H1 (cell line): ENCODE measurements at regions not wholly inside any gene's neighbourhood (a gene's known extent, or its start where the extent isn't known, plus 50 kb on each side); places are given as distances from the start of the nearest gene placed in this dataset.

Experiments
- CTCF ChIA-PET: fragments of 300-600 bp; sonication (Branson Sonifier 250); formaldehyde crosslinking; loops from one replicate; lab custom pipeline; 2021; ENCODE audit not compliant: partially characterized antibody; lab: Charles Lee
- POLR2A ChIA-PET: fragments of 300-600 bp; sonication (Branson Sonifier 250); formaldehyde crosslinking; loops from one replicate; lab custom pipeline; 2021; ENCODE audit warnings: inconsistent platforms; ENCODE audit not compliant: partially characterized antibody; lab: Charles Lee
- DNase-seq, 2 experiments: peaks; one replicate each; pipeline versions ENCODE4 v3.0.0 to v3.0.0-alpha.2; 2010 to 2022; ENCODE audit warnings: low spot score in 2 of 2, low read depth in 1 of 2, mixed read lengths in 1 of 2
- FAIRE-seq: peaks from 2 replicates; lab custom pipeline; 2011; peaks lifted over from hg19 to GRCh38; lab: Jason Lieb, UNC
- H2AFZ ChIP-seq: 2 replicates; pipeline ENCODE4 v1.8.1; 2012; ENCODE audit warnings: low read length, inconsistent platforms
- H2AK5ac ChIP-seq: 2 replicates; pipeline ENCODE4 v1.6.1; 2013; ENCODE audit warnings: low read depth, low read length
- H2BK120ac ChIP-seq: replicated peaks from 2 replicates; pipeline ENCODE3; 2013; ENCODE audit warnings: low read depth, low read length, inconsistent platforms
- H2BK12ac ChIP-seq: 2 replicates; pipeline ENCODE4 v1.6.1; 2013; ENCODE audit warnings: low read depth, low read length
- H2BK15ac ChIP-seq: 2 replicates; pipeline ENCODE4 v1.6.1; 2013; ENCODE audit warnings: low read length
- H2BK20ac ChIP-seq: 2 replicates; pipeline ENCODE4 v1.6.1; 2013; ENCODE audit warnings: low read length
- H2BK5ac ChIP-seq: 2 replicates; pipeline ENCODE4 v1.6.1; 2013; ENCODE audit warnings: low read depth, low read length
- H3K14ac ChIP-seq: 2 replicates; pipeline ENCODE4 v1.6.1; 2013; ENCODE audit warnings: inconsistent platforms; ENCODE audit not compliant: insufficient read length
- H3K18ac ChIP-seq: 2 replicates; pipeline ENCODE4 v1.6.1; 2013; ENCODE audit warnings: low read length; ENCODE audit errors: extremely low read depth
- H3K23ac ChIP-seq: 2 replicates; pipeline ENCODE4 v1.6.1; 2013; ENCODE audit warnings: inconsistent platforms; ENCODE audit not compliant: insufficient read length
- H3K23me2 ChIP-seq: 2 replicates; pipeline ENCODE4 v1.6.1; 2013; ENCODE audit warnings: low read depth, low read length
- H3K27ac ChIP-seq: 2 replicates; pipeline ENCODE4 v1.6.1; 2011; ENCODE audit warnings: low read depth, low read length, inconsistent platforms
- H3K27me3 ChIP-seq, 4 experiments: replicated peaks in 1 of 4; 1 replicate in 1 of 4; 2 replicates in 3 of 4; pipeline versions ENCODE4 v1.6.1 to v1.8.1; 2011 to 2013; ENCODE audit warnings: low read length in 3 of 4, mild to moderate bottlenecking in 3 of 4, inconsistent platforms in 2 of 4, mixed read lengths in 2 of 4, moderate library complexity in 1 of 4; ENCODE audit not compliant: control insufficient read depth in 3 of 4, insufficient read depth in 3 of 4; ENCODE audit errors: extremely low read depth in 1 of 4
- H3K36me3 ChIP-seq, 4 experiments: 2 replicates each; pipeline versions ENCODE4 v1.6.1 to v1.8.1; 2011 to 2013; ENCODE audit warnings: mild to moderate bottlenecking in 4 of 4, low read length in 3 of 4, moderate library complexity in 2 of 4, control low read depth in 1 of 4, inconsistent platforms in 1 of 4; ENCODE audit not compliant: insufficient read depth in 4 of 4, control insufficient read depth in 2 of 4
- H3K4ac ChIP-seq: replicated peaks from 2 replicates; pipeline ENCODE3; 2013; ENCODE audit warnings: low read length, low read depth, mixed read lengths, inconsistent platforms; ENCODE audit not compliant: insufficient read length
- H3K4me1 ChIP-seq, 4 experiments: replicated peaks in 1 of 4; 1 replicate in 1 of 4; 2 replicates in 3 of 4; pipeline versions ENCODE4 v1.6.1 to v1.8.1; 2011 to 2013; ENCODE audit warnings: low read length in 3 of 4, inconsistent platforms in 2 of 4, mixed read lengths in 1 of 4; ENCODE audit not compliant: insufficient read depth in 4 of 4, control insufficient read depth in 3 of 4
- H3K4me2 ChIP-seq, 2 experiments: 2 replicates each; pipeline versions ENCODE4 v1.6.1 to v1.8.1; 2011 to 2013; ENCODE audit warnings: low read depth in 2 of 2, low read length in 2 of 2, control low read depth in 1 of 2, inconsistent platforms in 1 of 2, mild to moderate bottlenecking in 1 of 2; ENCODE audit not compliant: insufficient read depth in 1 of 2
- H3K4me3 ChIP-seq, 4 experiments: fragments of 200-600, 300-600 bp in 1 of 4; sonication (generic), shearing (Covaris generic), sonication (Bioruptor Twin) in 1 of 4; 2 replicates each; pipeline versions ENCODE4 v1.5.1 to v1.8.1; 2011 to 2016; ENCODE audit warnings: low read length in 4 of 4, low read depth in 3 of 4, control low read depth in 2 of 4, inconsistent platforms in 2 of 4, mild to moderate bottlenecking in 2 of 4, mixed read lengths in 1 of 4, moderate library complexity in 1 of 4; ENCODE audit not compliant: insufficient read depth in 2 of 4; ENCODE audit errors: extremely low read depth in 1 of 4
- H3K56ac ChIP-seq: replicated peaks from 2 replicates; pipeline ENCODE3; 2013; ENCODE audit warnings: low read depth, mild to moderate bottlenecking, mixed read lengths, low read length, inconsistent platforms; ENCODE audit not compliant: insufficient read length
- H3K79me1 ChIP-seq: 2 replicates; pipeline ENCODE4 v1.6.1; 2013; ENCODE audit warnings: low read depth, low read length, control low read depth
- H3K79me2 ChIP-seq, 2 experiments: 2 replicates each; pipeline versions ENCODE4 v1.6.1 to v1.8.1; 2012 to 2013; ENCODE audit warnings: low read length in 2 of 2, mild to moderate bottlenecking in 2 of 2, inconsistent platforms in 1 of 2; ENCODE audit not compliant: insufficient read depth in 2 of 2, control insufficient read depth in 1 of 2
- H3K9ac ChIP-seq, 4 experiments: replicated peaks in 1 of 4; 1 replicate in 1 of 4; 2 replicates in 3 of 4; pipeline versions ENCODE4 v1.6.1 to v1.8.1; 2011 to 2013; ENCODE audit warnings: low read depth in 3 of 4, low read length in 3 of 4, control low read depth in 2 of 4, mild to moderate bottlenecking in 2 of 4, moderate library complexity in 2 of 4, inconsistent platforms in 1 of 4; ENCODE audit errors: extremely low read depth in 1 of 4
- H3K9me3 ChIP-seq, 2 experiments: 2 replicates each; pipeline versions ENCODE4 v1.6.1 to v1.8.1; 2012 to 2013; ENCODE audit warnings: mild to moderate bottlenecking in 2 of 2, moderate library complexity in 2 of 2, control low read depth in 1 of 2, inconsistent platforms in 1 of 2, low read depth in 1 of 2, low read length in 1 of 2, mixed read lengths in 1 of 2; ENCODE audit not compliant: insufficient read depth in 2 of 2
- H4K20me1 ChIP-seq, 2 experiments: replicated peaks in 1 of 2; 2 replicates each; pipeline versions ENCODE3 to v1.8.1; 2011 to 2013; ENCODE audit warnings: inconsistent platforms in 2 of 2, low read length in 2 of 2, mild to moderate bottlenecking in 1 of 2; ENCODE audit not compliant: insufficient read depth in 2 of 2, control insufficient read depth in 1 of 2
- H4K5ac ChIP-seq: 2 replicates; pipeline ENCODE4 v1.6.1; 2013; ENCODE audit warnings: low read length, low read depth, mixed read lengths, inconsistent platforms; ENCODE audit not compliant: insufficient read length
- H4K8ac ChIP-seq: 2 replicates; pipeline ENCODE4 v1.8.0; 2013; ENCODE audit warnings: mild to moderate bottlenecking, moderate library complexity, low read length, inconsistent platforms; ENCODE audit not compliant: insufficient read depth; ENCODE audit errors: extremely low read depth
- H4K91ac ChIP-seq: replicated peaks from 2 replicates; pipeline ENCODE3; 2013; ENCODE audit warnings: low read length, mixed read lengths, inconsistent platforms; ENCODE audit not compliant: insufficient read length
- EGR1 ChIP-seq: IDR thresholded peaks from 2 replicates; pipeline ENCODE4 v1.6.1; 2011; ENCODE audit warnings: low read depth, low read length, borderline replicate concordance
- GTF2F1 ChIP-seq: IDR thresholded peaks from 2 replicates; pipeline ENCODE4 v1.6.1; 2012; ENCODE audit warnings: low read depth, low read length, improper control_type of control experiment, borderline replicate concordance
- RXRA ChIP-seq: IDR thresholded peaks from 2 replicates; pipeline ENCODE4 v1.6.1; 2011; ENCODE audit warnings: low read depth, mild to moderate bottlenecking, low read length, moderate library complexity; ENCODE audit not compliant: insufficient read depth
- SAP30 ChIP-seq: fragments of 300-600 bp; sonication (generic); IDR thresholded peaks from 2 replicates; pipeline ENCODE4 v1.7.1; 2012; ENCODE audit warnings: low read length, moderate library complexity, mild to moderate bottlenecking, inconsistent platforms; ENCODE audit not compliant: insufficient read depth, insufficient replicate concordance
- TBP ChIP-seq: IDR thresholded peaks from 2 replicates; pipeline ENCODE4 v1.6.1; 2011; ENCODE audit warnings: low read depth, low read length, improper control_type of control experiment
- YY1 ChIP-seq: IDR thresholded peaks from 2 replicates; pipeline ENCODE4 v1.6.1; 2011; ENCODE audit warnings: low read depth, mild to moderate bottlenecking, low read length
- WGBS, 2 experiments: shearing (Covaris generic) in 1 of 2; methylation state at CpG; one replicate each; pipeline versions ENCODE4 v1.1.6 to v1.1.7; 2013 to 2015; ENCODE audit warnings: low lambda C conversion rate in 2 of 2, mixed read lengths in 2 of 2, inconsistent platforms in 1 of 2, low coverage in 1 of 2, missing lambda C conversion rate in 1 of 2; ENCODE audit not compliant: insufficient replicate concordance in 2 of 2, insufficient coverage in 1 of 2, insufficient read length in 1 of 2; ENCODE audit errors: extremely low coverage in 1 of 2, missing lambda C conversion rate in 1 of 2; 5-methylcytosine and 5-hydroxymethylcytosine counted together
- TF ChIP-seq, protein P1 (sequence below): IDR thresholded peaks from 2 replicates; pipeline ENCODE4 v1.6.1; 2012; ENCODE audit warnings: low read length, inconsistent platforms

- H4K5ac ChIP-seq, result no peak overlapping the region
- no peak overlapping the region for H3K56ac ChIP-seq
- no peaks in the 10 kb centered on the region for H3K27me3 ChIP-seq
- DNase-seq (no peak), FAIRE-seq (no peak)
- H3K36me3 ChIP-seq, result no peaks in the 10 kb centered on the region
- H3K79me2 ChIP-seq, result no peaks in the 10 kb centered on the region
- H3K27ac ChIP-seq, result no peak overlapping the region
- H4K91ac ChIP-seq, result no peak overlapping the region
- ChIA-PET CTCF (interaction anchor here (0.9 kb wide), 1 partner anchor 10 kb away, joined by 3 read pairs; no protein-coding TSS in a partner anchor), POLR2A (interaction anchor here (0.6 kb wide), 1 partner anchor 139 kb away, joined by 3 read pairs; no protein-coding TSS in a partner anchor)
- no peak overlapping the region for H2AFZ ChIP-seq
- no peak overlapping the region for H3K9ac ChIP-seq
- no peaks in the 10 kb centered on the region for H3K23me2 ChIP-seq
- no peak overlapping the region for H2BK120ac ChIP-seq
- H3K4me1 ChIP-seq, result no peaks in the 10 kb centered on the region
- H3K18ac ChIP-seq, result no peak overlapping the region
- no peak overlapping the region for H3K14ac ChIP-seq
- no peak overlapping the region for H2AK5ac ChIP-seq
- H2BK20ac ChIP-seq, result no peak overlapping the region
- no peaks in the 10 kb centered on the region for H3K79me1 ChIP-seq
- H3K4me2 ChIP-seq, result no peak overlapping the region
- no peak overlapping the region for H3K4ac ChIP-seq
- no peak overlapping the region for H3K4me3 ChIP-seq
- H4K20me1 ChIP-seq, result no peaks in the 10 kb centered on the region
- H2BK12ac ChIP-seq, result no peak overlapping the region
- H3K23ac ChIP-seq, result no peak overlapping the region
- H2BK15ac ChIP-seq, result no peak overlapping the region
- H4K8ac ChIP-seq, result no peak overlapping the region
- WGBS, 2 experiments, result 94% methylated on average over 2 of the region's 2 CpGs; no CpG with 5 or more reads in 1 of the 2 experiments
- H3K9me3 ChIP-seq, result no peaks in the 10 kb centered on the region
- no peak overlapping the region for H2BK5ac ChIP-seq
- TF ChIP-seq GTF2F1 (no peak), SAP30 (no peak), TBP (no peak), RXRA (no peak), YY1 (no peak), EGR1 (no peak)
- TF ChIP-seq, protein P1, sequence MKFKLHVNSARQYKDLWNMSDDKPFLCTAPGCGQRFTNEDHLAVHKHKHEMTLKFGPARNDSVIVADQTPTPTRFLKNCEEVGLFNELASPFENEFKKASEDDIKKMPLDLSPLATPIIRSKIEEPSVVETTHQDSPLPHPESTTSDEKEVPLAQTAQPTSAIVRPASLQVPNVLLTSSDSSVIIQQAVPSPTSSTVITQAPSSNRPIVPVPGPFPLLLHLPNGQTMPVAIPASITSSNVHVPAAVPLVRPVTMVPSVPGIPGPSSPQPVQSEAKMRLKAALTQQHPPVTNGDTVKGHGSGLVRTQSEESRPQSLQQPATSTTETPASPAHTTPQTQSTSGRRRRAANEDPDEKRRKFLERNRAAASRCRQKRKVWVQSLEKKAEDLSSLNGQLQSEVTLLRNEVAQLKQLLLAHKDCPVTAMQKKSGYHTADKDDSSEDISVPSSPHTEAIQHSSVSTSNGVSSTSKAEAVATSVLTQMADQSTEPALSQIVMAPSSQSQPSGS, result no peak
Observed at GRCh38 chr1:199168888-199169585, 530.2 kb downstream of the PTPRC start.
